ENCODE measurements at regions not wholly inside any gene's neighbourhood (a gene's known extent, or its start where the extent isn't known, plus 50 kb on each side); places are given as distances from the start of the nearest gene placed in this dataset.

DNA sequence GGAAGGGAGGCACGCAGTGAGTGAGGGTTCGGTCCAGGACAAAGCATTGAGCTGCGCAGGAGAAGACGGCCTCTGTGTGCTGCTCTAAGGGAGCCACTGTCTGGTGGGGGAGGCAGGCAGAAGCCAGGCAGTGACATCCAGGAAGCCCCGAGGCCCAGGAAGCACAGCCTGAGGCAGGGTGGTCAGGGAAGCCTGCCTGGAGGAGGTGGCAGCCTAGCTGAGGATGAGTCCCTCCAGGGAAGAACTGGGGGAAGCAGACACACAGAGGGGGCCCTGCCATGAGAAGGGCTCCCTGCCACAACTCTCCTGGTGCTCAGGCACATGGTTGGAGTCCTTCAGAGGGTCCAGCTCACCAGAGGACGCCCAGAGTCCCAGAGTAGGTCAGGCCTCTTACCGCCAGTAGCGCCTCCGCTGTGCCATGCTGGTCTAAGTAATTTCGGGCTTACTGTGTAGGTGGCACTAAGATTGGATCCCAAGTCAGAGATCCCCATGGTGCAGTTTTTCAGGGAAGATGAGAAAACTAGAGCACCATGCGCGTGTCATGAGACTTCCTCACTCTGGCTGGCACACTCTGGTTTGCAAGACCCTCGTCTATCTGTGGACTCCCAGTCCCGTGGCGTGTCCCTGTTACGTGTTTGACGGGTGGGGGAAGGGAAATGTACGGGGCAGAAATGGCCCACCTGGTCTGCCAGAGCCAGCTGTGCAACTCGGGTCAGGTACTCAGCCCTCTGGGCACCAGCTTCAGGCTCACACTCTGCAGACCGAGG, 887.2 kb downstream of the BRD1 start:
- TF ChIP-seq, protein P1, sequence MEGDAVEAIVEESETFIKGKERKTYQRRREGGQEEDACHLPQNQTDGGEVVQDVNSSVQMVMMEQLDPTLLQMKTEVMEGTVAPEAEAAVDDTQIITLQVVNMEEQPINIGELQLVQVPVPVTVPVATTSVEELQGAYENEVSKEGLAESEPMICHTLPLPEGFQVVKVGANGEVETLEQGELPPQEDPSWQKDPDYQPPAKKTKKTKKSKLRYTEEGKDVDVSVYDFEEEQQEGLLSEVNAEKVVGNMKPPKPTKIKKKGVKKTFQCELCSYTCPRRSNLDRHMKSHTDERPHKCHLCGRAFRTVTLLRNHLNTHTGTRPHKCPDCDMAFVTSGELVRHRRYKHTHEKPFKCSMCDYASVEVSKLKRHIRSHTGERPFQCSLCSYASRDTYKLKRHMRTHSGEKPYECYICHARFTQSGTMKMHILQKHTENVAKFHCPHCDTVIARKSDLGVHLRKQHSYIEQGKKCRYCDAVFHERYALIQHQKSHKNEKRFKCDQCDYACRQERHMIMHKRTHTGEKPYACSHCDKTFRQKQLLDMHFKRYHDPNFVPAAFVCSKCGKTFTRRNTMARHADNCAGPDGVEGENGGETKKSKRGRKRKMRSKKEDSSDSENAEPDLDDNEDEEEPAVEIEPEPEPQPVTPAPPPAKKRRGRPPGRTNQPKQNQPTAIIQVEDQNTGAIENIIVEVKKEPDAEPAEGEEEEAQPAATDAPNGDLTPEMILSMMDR (IDR thresholded peaks at IDR 0.05), result no peak
- TF ChIP-seq ZFX (IDR thresholded peaks at IDR 0.05; ENCODE audit: borderline replicate concordance), result no peak
